HK-2 (cell line): ENCODE measurements at regions not wholly inside any gene's neighbourhood (a gene's known extent, or its start where the extent isn't known, plus 50 kb on each side); places are given as distances from the start of the nearest gene placed in this dataset.

ENCODE experiments used
- DNase-seq: peaks from one replicate; pipeline ENCODE4 v3.0.0-alpha.2; 2018; ENCODE audit not compliant: unreplicated experiment

- DNase-seq: no peak
These were observed 571.4 kb upstream of the FAT3 start for GRCh38 chr11:91653079-91653754.

DNA sequence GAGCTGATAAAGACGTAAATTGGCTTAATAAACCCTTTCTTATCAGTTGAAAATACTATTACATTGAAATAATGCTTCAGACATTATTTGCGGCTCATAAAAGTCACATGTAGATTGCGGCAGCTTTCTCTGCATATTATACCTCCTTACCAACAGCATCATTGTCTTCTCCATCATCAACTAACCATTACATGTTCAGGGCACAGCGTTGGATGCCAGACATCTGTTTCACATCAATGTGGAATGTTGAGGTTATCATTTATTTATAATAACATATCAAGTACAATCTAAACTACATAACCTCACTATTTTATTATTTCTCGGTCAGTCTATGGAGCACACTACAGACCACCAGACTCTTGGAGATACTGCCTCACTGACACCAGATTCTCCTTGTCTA, 573.8 kb upstream of the FAT3 start:
- DNase-seq: no peak

DNA sequence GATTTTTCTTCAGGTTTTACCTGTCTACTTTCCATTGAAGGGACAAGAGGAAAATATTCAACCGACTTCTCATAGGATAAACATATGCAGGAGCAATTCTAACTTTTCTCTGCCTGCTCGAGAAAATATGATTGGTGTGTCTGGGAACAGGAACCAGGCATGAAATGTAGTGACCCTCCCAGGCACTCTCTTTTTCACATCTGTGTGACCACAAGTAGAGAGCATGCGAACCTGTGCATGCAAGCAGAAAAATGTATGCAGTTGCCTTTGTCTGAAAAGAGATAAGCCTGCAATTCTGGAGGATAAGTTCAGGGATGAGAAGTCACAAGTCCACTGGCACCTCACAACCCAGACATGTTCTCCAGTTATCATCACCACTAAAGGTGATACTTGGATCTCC, 583.5 kb upstream of the FAT3 start:
- no peak for DNase-seq

GRCh38 chr11:91639359-91639758, 585.3 kb upstream of the FAT3 start:
- DNase-seq: no peak

- no peak for DNase-seq
These were observed 593.5 kb upstream of the FAT3 start for GRCh38 chr11:91630916-91631673.

DNA sequence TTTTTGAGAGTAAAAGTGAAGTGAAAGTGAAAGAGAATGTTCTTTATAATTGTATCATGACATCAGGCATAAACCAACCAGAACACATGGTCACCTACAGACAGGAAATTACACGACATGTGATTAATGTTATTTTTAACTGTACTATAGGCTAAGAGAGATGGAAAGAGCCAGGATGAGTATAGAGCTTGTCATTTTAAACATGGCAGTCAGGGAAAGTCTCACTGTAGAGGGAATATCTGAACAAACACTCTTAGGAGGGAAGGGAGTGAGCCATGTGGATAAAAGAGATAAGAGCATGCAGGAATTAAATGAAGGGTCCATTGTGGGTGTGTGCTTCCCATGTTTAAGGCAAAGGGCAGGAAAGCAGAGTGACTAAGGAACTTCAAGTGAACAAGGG, 599.1 kb upstream of the FAT3 start:
- DNase-seq: no peak

- DNase-seq: no peak
These were observed 600.6 kb upstream of the FAT3 start for GRCh38 chr11:91624021-91624420.

DNA sequence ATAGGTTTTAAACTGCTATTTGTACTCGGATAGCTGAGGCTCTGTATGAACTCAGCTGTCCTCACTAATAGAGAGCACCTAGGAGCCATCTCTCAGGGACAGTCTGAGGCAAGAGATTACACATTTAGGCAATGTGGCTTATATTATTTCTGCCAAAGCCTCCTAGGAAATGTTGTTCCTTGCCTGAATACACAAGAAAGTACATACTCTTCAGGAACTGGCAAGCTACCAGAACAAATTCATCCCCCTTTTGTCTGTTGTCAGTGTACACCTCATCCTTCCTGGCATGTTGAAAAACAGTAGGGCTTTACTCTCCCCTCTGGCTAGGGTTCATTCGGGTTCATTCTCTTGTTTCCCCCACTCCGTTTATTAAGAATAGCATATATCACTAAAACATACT, 615.9 kb upstream of the FAT3 start:
- DNase-seq: no peak

- no peak for DNase-seq
These were observed 628.5 kb upstream of the FAT3 start for GRCh38 chr11:91596111-91596510.

DNA sequence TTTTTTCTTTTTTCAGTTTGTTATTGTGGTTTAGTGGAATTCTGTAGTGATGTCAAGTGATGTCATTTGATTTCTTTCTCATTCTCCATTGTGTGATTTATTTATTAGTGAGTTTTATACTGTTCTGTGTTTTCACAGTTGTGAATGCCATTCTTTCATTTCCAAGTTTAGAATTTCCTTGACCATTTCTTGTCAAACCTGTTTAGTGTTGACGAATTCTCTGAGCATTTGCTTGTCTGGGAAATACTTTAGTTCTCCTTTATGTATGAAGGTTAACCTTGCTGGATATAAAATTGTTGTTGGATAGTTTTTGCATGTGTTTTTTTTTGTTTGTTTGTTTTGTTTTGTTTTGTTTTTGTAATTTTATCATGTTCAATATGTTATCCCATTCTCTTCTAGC, 633.6 kb upstream of the FAT3 start:
- no peak for DNase-seq

DNA sequence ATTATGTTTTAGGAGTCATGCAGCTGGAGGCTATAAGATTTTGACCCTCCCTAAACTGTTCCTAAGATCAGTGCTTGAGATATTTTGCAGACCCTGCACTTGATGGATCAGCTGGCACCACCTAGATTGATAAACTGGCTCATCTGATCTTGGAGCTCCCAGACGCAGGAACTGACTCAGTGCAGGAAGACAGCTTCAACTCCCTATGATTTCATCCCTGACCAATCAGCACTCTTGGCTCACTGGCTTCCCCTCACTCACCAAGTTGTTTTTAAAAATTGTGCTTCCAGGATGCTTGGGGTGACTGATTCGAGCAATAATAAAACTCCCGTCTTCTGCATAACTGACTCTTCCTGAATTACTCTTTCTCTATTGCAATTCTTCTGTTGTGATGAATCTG, 637.5 kb upstream of the FAT3 start:
- no peak for DNase-seq

- DNase-seq: no peak
These were observed 639.4 kb upstream of the FAT3 start for GRCh38 chr11:91585035-91585801.

- no peak for DNase-seq
These were observed 661.4 kb upstream of the FAT3 start for GRCh38 chr11:91563176-91563575.

DNA sequence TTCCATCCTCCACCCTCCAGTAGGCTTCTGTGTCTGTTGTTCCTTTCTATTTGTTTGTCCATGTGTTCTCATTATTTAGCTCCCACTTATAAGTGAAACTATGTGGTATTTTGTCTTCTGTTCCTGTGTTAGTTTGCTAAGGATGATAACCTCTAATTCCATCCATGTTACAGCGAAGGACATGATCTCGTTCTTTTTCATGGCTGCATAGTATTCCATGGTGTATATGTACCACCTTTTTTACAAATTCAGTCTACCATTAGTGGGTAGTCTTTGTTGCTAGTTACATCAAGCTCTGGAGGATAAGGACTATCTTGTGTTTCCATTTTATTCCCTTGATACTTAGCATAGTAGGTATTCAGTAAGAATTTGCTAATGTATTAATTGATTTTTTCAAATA, 664.2 kb upstream of the FAT3 start:
- DNase-seq: no peak

- DNase-seq: no peak
These were observed 686.6 kb upstream of the FAT3 start for GRCh38 chr11:91538065-91538464.

DNA sequence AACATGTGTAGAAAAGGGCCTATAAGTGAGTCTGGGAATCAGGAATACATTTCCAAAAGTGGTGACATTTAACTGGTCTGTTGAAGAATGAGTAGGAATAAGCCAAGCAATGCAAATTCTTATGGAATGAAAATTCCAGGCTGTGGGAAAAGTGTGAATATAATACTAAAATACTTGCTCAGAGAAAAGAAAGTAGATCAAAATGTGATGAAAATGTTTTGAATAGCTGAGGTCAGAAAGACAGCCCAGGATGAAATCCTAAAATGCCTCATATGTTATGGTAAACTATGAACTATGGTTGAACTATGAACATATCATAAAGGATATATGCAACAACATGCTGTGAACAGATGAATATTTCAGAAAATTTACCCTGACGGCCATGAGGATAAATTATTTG, 688.3 kb upstream of the FAT3 start:
- no peak for DNase-seq

DNA sequence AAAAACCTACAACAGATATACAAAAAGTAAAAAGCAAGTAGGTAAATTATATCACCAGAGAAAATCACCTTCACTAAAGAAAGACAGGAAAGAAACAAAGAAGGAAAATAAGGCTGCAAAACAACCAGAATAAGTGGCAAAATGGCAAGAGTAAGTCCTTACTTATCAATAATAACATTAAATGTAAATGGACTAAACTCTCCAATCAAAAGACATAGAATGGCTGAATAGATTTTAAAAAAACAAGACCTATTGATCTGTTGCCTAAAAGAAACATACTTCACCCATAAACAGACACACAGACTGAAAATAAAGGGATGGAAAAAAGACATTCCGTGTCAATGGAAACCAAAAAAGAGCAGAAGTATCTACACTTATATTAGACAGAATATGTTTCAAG, 695.7 kb upstream of the FAT3 start:
- DNase-seq: no peak

GRCh38 chr11:91527380-91528030, 697.1 kb upstream of the FAT3 start:
- no peak for DNase-seq

DNA sequence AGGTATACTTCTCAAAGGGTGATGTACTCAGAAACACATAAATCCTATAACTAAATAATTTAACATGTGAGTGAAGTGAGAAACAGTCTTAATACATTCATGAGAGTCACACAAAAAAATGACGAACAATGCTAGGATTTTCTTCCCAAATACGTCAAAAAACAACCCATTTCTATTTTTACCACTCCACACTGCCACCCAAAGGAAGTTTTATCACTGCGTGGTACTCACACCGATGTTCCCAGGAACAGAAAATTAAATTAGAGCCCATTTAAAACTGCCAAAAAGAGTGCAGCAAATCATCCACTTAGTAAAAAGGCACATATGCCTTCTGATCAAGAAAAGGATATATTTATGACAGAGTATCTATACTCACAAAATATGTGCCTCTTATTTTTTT, 710.9 kb upstream of the FAT3 start:
- no peak for DNase-seq

DNA sequence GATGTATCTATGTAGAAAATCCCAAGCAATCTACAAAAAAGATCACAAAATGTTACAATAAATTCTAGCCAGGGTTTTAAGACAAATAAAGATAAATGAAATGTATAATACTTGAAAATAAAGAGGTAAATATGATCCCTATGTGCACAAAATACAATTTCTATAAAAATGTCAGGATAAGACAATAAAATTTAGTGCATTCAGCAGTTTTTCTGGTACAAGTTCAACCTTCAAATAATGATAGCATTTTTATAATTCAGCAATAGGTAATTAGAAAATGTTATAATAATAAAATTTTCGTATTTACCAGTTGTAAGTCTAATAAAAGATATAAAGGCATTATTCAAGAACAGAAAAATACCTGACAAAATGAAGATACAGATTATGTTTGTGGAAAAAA, 726.8 kb upstream of the FAT3 start:
- DNase-seq: no peak

GRCh38 chr11:91495837-91496236, 728.8 kb upstream of the FAT3 start:
- no peak for DNase-seq

- DNase-seq: no peak
These were observed 734.6 kb upstream of the FAT3 start for GRCh38 chr11:91489989-91490388.
